GM12878 (cell line): ENCODE measurements at regions not wholly inside any gene's neighbourhood (a gene's known extent, or its start where the extent isn't known, plus 50 kb on each side); places are given as distances from the start of the nearest gene placed in this dataset.
A peak's percentile ranks its signal among the peaks of the same experiment; 100 is the strongest.

ENCODE experiments used
- ATAC-seq: fragments of 200-7000 bp; cut with Tn5 transposase; 3 replicates; pipeline ENCODE4 v1.9.1; 2020; ENCODE audit warnings: mild to moderate bottlenecking, moderate library complexity
- BruUV-seq: library from RNA; stranded (reverse); fragments of 400-500 nt; replicated peaks from 2 replicates; lab custom pipeline; 2021; lab: Mats Ljungman, UMichigan
- CTCF ChIA-PET: fragments of 300-600 bp; sonication (Branson Sonifier 250); formaldehyde crosslinking; extraction: SDS; loops from one replicate; lab custom pipeline; 2021; ENCODE audit warnings: inconsistent platforms; lab: Yijun Ruan, JAX
- POLR2A ChIA-PET: fragments of 350-600 bp; formaldehyde crosslinking; extraction: SDS; loops from one replicate; lab custom pipeline; 2021; ENCODE audit warnings: inconsistent platforms; lab: Charles Lee
- RAD21 ChIA-PET: fragments of 300-600 bp; sonication (Branson Sonifier 250); formaldehyde crosslinking; loops from one replicate; lab custom pipeline; 2023; ENCODE audit warnings: antibody characterized with exemption; ENCODE audit not compliant: unreplicated experiment; lab: Charles Lee
- SMC1A ChIA-PET: fragments of 300-600 bp; sonication (Branson Sonifier 250); formaldehyde crosslinking; loops from one replicate; lab custom pipeline; 2023; ENCODE audit not compliant: unreplicated experiment, uncharacterized antibody; lab: Charles Lee
- DNase-seq: peaks from one replicate; pipeline ENCODE4 v3.0.0-alpha.2; 2011; ENCODE audit warnings: low read depth, low spot score
- FAIRE-seq: peaks from 3 replicates; lab custom pipeline; 2011; peaks lifted over from hg19 to GRCh38; lab: Jason Lieb, UNC
- H2AFZ ChIP-seq: 2 replicates; pipeline ENCODE4 v1.6.0; 2011; ENCODE audit warnings: low read depth, low read length, control low read depth; ENCODE audit not compliant: control insufficient read depth
- H3K27ac ChIP-seq: 2 replicates; pipeline ENCODE4 v1.5.1; 2011; ENCODE audit warnings: control low read depth; ENCODE audit not compliant: control insufficient read depth, insufficient read depth
- H3K27me3 ChIP-seq, 2 experiments: replicated peaks in 1 of 2; 2 replicates each; pipeline versions ENCODE4 v1.6.0 to v1.6.1; 2011; ENCODE audit warnings: low read length in 1 of 2; ENCODE audit not compliant: control insufficient read depth in 2 of 2, insufficient read depth in 2 of 2
- H3K36me3 ChIP-seq, 2 experiments: 2 replicates each; pipeline ENCODE4 v1.5.1; 2011; ENCODE audit warnings: low read length in 1 of 2; ENCODE audit not compliant: control insufficient read depth in 2 of 2, insufficient read depth in 2 of 2
- H3K4me1 ChIP-seq: 2 replicates; pipeline ENCODE4 v1.6.1; 2011; ENCODE audit warnings: mild to moderate bottlenecking, low read length, moderate library complexity, mixed read lengths; ENCODE audit not compliant: control insufficient read depth, insufficient read depth
- H3K4me2 ChIP-seq: 2 replicates; pipeline ENCODE4 v1.6.0; 2011; ENCODE audit warnings: control low read depth; ENCODE audit not compliant: control insufficient read depth, insufficient read depth
- H3K4me3 ChIP-seq: fragments of 200-600 bp; sonication (generic); 2 replicates; pipeline ENCODE4 v1.5.1; 2016
- H3K79me2 ChIP-seq: 2 replicates; pipeline ENCODE4 v1.6.0; 2011; ENCODE audit warnings: low read length; ENCODE audit not compliant: control insufficient read depth, insufficient read depth
- H3K9ac ChIP-seq: 2 replicates; pipeline ENCODE4 v1.8.0; 2011; ENCODE audit warnings: low read length, control low read depth, mixed read lengths; ENCODE audit not compliant: control insufficient read depth, insufficient read depth
- H3K9me3 ChIP-seq: replicated peaks from 3 replicates; pipeline ENCODE4 v1.5.1; 2011; ENCODE audit warnings: mild to moderate bottlenecking, low read length; ENCODE audit not compliant: control insufficient read depth, insufficient read depth
- H4K20me1 ChIP-seq: 2 replicates; pipeline ENCODE4 v1.6.0; 2011; ENCODE audit not compliant: control insufficient read depth, insufficient read depth
- BHLHE40 ChIP-seq, 2 experiments: fragments of 450-650 bp in 1 of 2; IDR thresholded peaks; 2 replicates each; pipeline ENCODE4 v1.6.1; 2011 to 2017; ENCODE audit warnings: low read depth in 2 of 2, borderline replicate concordance in 1 of 2, improper control_type of control experiment in 1 of 2, low read length in 1 of 2, mild to moderate bottlenecking in 1 of 2
- DPF2 ChIP-seq: fragments of 450-650 bp; IDR thresholded peaks from 2 replicates; pipeline ENCODE4 v1.6.1; 2017; ENCODE audit warnings: mild to moderate bottlenecking
- FOS ChIP-seq: IDR thresholded peaks from 3 replicates; pipeline ENCODE4 v1.6.1; 2011; ENCODE audit warnings: borderline replicate concordance; ENCODE audit not compliant: insufficient read length; ENCODE audit errors: extremely low read depth
- MEF2A ChIP-seq: IDR thresholded peaks from 2 replicates; pipeline ENCODE4 v1.6.1; 2011; ENCODE audit warnings: low read depth, mild to moderate bottlenecking, low read length, moderate library complexity; ENCODE audit not compliant: insufficient read depth
- MEF2B ChIP-seq: fragments of 450-650 bp; IDR thresholded peaks from 2 replicates; pipeline ENCODE4 v1.6.1; 2018; ENCODE audit warnings: mild to moderate bottlenecking, moderate library complexity; ENCODE audit not compliant: partially characterized antibody, poor library complexity, severe bottlenecking
- NFXL1 ChIP-seq: fragments of 450-650 bp; IDR thresholded peaks from 2 replicates; pipeline ENCODE4 v1.6.1; 2017; ENCODE audit warnings: antibody characterized with exemption, mild to moderate bottlenecking, borderline replicate concordance
- RELB ChIP-seq: fragments of 450-650 bp; IDR thresholded peaks from 2 replicates; pipeline ENCODE4 v1.6.1; 2017; ENCODE audit warnings: low read depth, mild to moderate bottlenecking, moderate library complexity
- SPI1 ChIP-seq: IDR thresholded peaks from 2 replicates; pipeline ENCODE4 v1.6.1; 2011; ENCODE audit warnings: low read depth, mild to moderate bottlenecking, low read length, moderate library complexity, borderline replicate concordance; ENCODE audit not compliant: insufficient read depth
- ZBED1 ChIP-seq: IDR thresholded peaks from 2 replicates; pipeline ENCODE4 v1.6.1; 2016; ENCODE audit warnings: borderline replicate concordance
- WGBS: methylation state at CpG from one replicate; pipeline ENCODE4 v1.1.6; 2016; ENCODE audit warnings: low lambda C conversion rate; ENCODE audit not compliant: insufficient replicate concordance, insufficient coverage; ENCODE audit errors: missing lambda C conversion rate; 5-methylcytosine and 5-hydroxymethylcytosine counted together
- in situ Hi-C: fragments of 300-500 bp; cut with MboI; formaldehyde crosslinking; loops from 9 replicates; pipeline ENCODE4 v1.14.3; 2018; ENCODE audit warnings: mixed read lengths
- intact Hi-C: fragments of 100-400 bp; cut with micrococcal nuclease; formaldehyde crosslinking; loops from one replicate; pipeline ENCODE4 v1.14.2; 2022; ENCODE audit not compliant: unreplicated experiment

GRCh38 chr13:31862828-31863227 lies 123.5 kb downstream of the RXFP2 start (continued):
- TF ChIP-seq MEF2A = peak; percentile 49; the same call in 1 of the 2 replicates
- peak; percentile 77 to 84 for TF ChIP-seq BHLHE40 (IDR thresholded peaks at IDR 0.05; ENCODE audit: borderline replicate concordance in 1 of 2, low read depth in 2 of 2, low read length in 1 of 2)
- peak; percentile 60 for TF ChIP-seq MEF2B
- TF ChIP-seq FOS = no peak
- 0 out of 2 replicates have a peak, but pooled peaks have one; percentile 24 for TF ChIP-seq RELB
- no peak for TF ChIP-seq ZBED1
- peak; percentile 24; the same call in 1 of the 2 replicates for TF ChIP-seq SPI1

DNA sequence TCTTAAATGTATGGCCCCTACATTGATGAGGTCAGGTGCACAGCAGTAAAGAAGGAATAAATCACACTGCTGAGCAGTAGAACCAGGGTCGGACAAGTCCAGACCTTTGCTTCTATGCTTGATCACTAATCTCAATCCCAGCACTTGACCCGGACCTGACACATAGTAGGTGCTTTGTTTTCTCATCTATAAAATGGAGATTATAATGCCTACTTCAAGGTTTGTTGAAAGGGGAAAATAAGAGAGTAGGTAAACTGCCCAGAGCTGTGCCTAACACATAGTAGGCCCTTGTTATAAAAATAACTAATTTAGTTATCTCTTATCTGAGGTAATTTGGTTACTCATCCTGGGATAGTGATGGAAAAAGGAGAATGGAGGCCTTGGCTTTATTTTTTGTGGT lies 125.0 kb downstream of the RXFP2 start:
- in situ Hi-C loops = no loop called here
- no peak overlapping the region for H3K27ac ChIP-seq
- no peaks in the 10 kb centered on the region for H3K9me3 ChIP-seq
- H3K4me3 ChIP-seq = no peak overlapping the region
- H3K27me3 ChIP-seq = no peaks in the 10 kb centered on the region
- H3K79me2 ChIP-seq = no peaks in the 10 kb centered on the region
- POLR2A ChIA-PET = no interaction called here
- no peak overlapping the region for H3K4me2 ChIP-seq
- 46% methylated on average over 2 of the region's 2 CpGs for WGBS
- H3K36me3 ChIP-seq = no peaks in the 10 kb centered on the region
- no peak overlapping the region for H2AFZ ChIP-seq
- ATAC-seq = no peak
- H3K9ac ChIP-seq = no peak overlapping the region
- DNase-seq = no peak
- TF ChIP-seq DPF2 = peak; percentile 45; the same call in 1 of the 2 replicates
- no peak for TF ChIP-seq NFXL1
- BruUV-seq = no TSS peak
- no peaks in the 10 kb centered on the region for H3K4me1 ChIP-seq
- SMC1A ChIA-PET = no interaction called here
- intact Hi-C loops = no loop called here
- no peak for FAIRE-seq
- H4K20me1 ChIP-seq = no peaks in the 10 kb centered on the region
- RAD21 ChIA-PET = no interaction called here
- CTCF ChIA-PET = no interaction called here
